ENCODE measurements at regions not wholly inside any gene's neighbourhood (a gene's known extent, or its start where the extent isn't known, plus 50 kb on each side); places are given as distances from the start of the nearest gene placed in this dataset.

DNA sequence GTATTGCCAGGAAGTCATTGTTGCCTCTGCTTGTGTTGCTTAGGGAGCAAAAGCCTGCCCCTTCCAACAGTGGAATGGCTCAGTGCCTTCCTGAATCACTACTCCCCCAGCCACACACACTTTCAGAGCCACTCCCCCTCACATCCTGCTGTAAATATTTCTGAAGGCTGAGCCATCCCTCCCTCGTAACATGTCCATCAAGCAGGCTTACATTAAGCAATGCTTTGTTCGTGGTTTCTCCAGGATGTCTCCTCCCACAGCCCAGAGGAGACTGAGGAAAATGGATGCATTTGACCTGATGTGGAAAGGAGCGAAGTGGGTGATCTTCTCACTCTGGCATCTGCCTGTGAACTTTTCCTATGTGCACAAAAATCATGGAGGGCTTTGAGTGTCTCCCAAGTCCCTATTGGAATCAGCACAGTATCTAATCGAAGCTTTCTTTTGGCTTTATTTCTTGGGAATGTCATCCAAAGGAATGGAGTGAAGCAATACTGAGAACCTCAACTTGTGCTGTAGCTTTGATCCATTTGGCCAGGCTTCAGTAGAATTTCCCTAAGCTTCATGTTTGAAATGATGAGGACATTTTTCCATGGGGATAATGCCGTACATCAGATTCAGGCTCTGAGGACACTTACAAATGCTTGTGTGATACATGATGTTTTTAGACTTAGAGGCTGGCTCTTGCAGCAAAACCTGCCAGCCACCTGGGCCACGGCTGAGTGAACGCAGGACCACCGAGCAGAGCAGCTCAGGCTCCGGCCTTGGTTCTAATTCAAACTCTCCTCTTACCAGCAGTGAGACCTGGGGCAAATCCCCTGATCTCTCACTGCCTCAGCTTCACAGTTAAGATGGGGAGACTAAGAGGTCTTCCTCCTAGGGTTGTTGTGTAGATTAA is 389.1 kb downstream of the ENC1 start:
- Histone ChIP-seq H3K9ac (ENCODE audit: low read length) (no peak overlapping the region), H3F3A (ENCODE audit: low read length, unreplicated experiment) (no peaks in the 10 kb centered on the region), H2AFZ (ENCODE audit: low read length) (peak overlapping the region; percentile 47), H3K9me3 (ENCODE audit: low read length) (no peaks in the 10 kb centered on the region), H3K4me2 (ENCODE audit: low read length) (peak overlapping the region; percentile 60), H3K36me3 (ENCODE audit: low read depth, low read length) (no peaks in the 10 kb centered on the region), H3K79me2 (ENCODE audit: low read length) (no peaks in the 10 kb centered on the region), H4K20me1 (ENCODE audit: low read length) (no peaks in the 10 kb centered on the region), H3K4me1 (ENCODE audit: insufficient read depth, low read length) (peaks cover 17% of the 10 kb centered on the region), H3K9me2 (replicated peaks; ENCODE audit: low read length) (no peaks in the 10 kb centered on the region), H3K27ac (ENCODE audit: low read length) (peak overlapping the region; percentile 71), H3K4me3 (ENCODE audit: low read length) (no peak overlapping the region), H3K27me3 (ENCODE audit: low read length) (no peaks in the 10 kb centered on the region)
- ChIA-PET POLR2A (ENCODE audit: unreplicated experiment) (no interaction called here), CTCF (no interaction called here)
- peak; percentile 98 for ATAC-seq
- DNase-seq, result peak; percentile 91
- TF ChIP-seq, protein P1, sequence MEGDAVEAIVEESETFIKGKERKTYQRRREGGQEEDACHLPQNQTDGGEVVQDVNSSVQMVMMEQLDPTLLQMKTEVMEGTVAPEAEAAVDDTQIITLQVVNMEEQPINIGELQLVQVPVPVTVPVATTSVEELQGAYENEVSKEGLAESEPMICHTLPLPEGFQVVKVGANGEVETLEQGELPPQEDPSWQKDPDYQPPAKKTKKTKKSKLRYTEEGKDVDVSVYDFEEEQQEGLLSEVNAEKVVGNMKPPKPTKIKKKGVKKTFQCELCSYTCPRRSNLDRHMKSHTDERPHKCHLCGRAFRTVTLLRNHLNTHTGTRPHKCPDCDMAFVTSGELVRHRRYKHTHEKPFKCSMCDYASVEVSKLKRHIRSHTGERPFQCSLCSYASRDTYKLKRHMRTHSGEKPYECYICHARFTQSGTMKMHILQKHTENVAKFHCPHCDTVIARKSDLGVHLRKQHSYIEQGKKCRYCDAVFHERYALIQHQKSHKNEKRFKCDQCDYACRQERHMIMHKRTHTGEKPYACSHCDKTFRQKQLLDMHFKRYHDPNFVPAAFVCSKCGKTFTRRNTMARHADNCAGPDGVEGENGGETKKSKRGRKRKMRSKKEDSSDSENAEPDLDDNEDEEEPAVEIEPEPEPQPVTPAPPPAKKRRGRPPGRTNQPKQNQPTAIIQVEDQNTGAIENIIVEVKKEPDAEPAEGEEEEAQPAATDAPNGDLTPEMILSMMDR (conservative IDR thresholded peaks at IDR 0.05; ENCODE audit: low read depth, low read length), result no peak
- no peak for TF ChIP-seq EZH2phosphoT487 (IDR thresholded peaks at IDR 0.05; ENCODE audit: borderline replicate concordance, low read length)
- no TSS peak for BruUV-seq (replicated peaks)
- intact Hi-C loops (cut with micrococcal nuclease), result loop anchor here (1.0 kb wide), 1 partner anchor 8 kb away; no protein-coding TSS in a partner anchor

DNA sequence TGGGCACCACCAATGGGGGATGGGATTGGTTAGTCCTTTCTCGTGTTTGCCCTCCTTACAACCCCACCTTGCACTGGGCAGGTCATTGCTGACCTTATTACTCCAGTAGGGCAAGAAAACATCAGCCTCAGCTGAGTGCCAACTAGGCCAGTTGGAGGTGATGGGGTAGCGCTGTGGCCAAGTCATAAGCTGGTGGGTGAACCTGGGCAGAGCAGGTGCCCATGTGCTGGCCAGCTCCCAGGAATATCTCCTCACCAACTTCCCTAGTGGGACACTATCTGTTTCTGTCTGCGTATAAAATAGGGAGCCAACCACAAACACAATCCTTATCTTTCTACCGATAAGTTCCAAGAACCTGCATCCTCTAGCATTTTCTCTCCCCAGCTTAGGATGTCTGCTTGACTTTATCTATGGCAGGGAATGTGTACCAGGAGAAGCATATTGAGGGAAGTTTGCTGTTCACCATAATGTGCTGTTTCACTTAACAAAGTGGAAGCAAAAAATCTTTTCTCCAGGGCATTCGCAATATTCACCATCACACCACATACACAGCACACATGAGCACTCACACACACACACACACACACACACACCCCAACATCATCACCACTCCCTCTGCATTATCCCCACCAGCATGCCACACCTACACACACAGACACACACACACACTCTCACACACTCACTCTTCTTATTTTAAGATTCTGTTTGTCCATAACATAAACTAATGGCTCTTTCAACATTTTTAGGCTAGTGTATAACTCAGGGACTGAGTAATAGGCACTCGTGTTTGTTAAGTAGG is 390.0 kb downstream of the ENC1 start:
- Histone ChIP-seq H3K9me3 (ENCODE audit: low read length) (no peaks in the 10 kb centered on the region), H3K4me3 (ENCODE audit: low read length) (no peak overlapping the region), H3K9ac (ENCODE audit: low read length) (no peak overlapping the region), H4K20me1 (ENCODE audit: low read length) (no peaks in the 10 kb centered on the region), H2AFZ (ENCODE audit: low read length) (0 out of 2 replicates have a peak overlapping the region, but pooled peaks have one; percentile 47), H3K9me2 (replicated peaks; ENCODE audit: low read length) (no peaks in the 10 kb centered on the region), H3K27me3 (ENCODE audit: low read length) (no peaks in the 10 kb centered on the region), H3K4me1 (ENCODE audit: insufficient read depth, low read length) (peaks cover 17% of the 10 kb centered on the region), H3F3A (ENCODE audit: low read length, unreplicated experiment) (no peaks in the 10 kb centered on the region), H3K79me2 (ENCODE audit: low read length) (no peaks in the 10 kb centered on the region), H3K27ac (ENCODE audit: low read length) (peak overlapping the region; percentile 71), H3K4me2 (ENCODE audit: low read length) (peak overlapping the region; percentile 60), H3K36me3 (ENCODE audit: low read depth, low read length) (no peaks in the 10 kb centered on the region)
- TF ChIP-seq, protein P1 (conservative IDR thresholded peaks at IDR 0.05; ENCODE audit: low read depth, low read length), result no peak
- TF ChIP-seq EZH2 (IDR thresholded peaks at IDR 0.05; ENCODE audit: low read length, unreplicated experiment) (no peak), EZH2phosphoT487 (IDR thresholded peaks at IDR 0.05; ENCODE audit: borderline replicate concordance, low read length) (no peak)
- ChIA-PET CTCF (no interaction called here), POLR2A (ENCODE audit: unreplicated experiment) (no interaction called here)
- DNase-seq (no peak), ATAC-seq (no peak; the same call in 1 of the 2 replicates)
- intact Hi-C loops (cut with micrococcal nuclease), result loop anchor here (1.0 kb wide), 1 partner anchor 7 kb away; no protein-coding TSS in a partner anchor
- BruUV-seq (replicated peaks), result no TSS peak
